Neural cell (in vitro differentiated cells): ENCODE measurements at regions not wholly inside any gene's neighbourhood (a gene's known extent, or its start where the extent isn't known, plus 50 kb on each side); places are given as distances from the start of the nearest gene placed in this dataset.

ENCODE experiments used
- H2AFZ ChIP-seq: fragments of 200-600, 300-800 bp; sonication (generic), shearing (Covaris generic); 2 replicates; pipeline ENCODE4 v1.6.0; 2014; ENCODE audit warnings: low read depth, mild to moderate bottlenecking, antibody characterized with exemption, low read length, moderate library complexity
- H3F3A ChIP-seq: fragments of 200-600 bp; shearing (Covaris generic); 2 replicates; pipeline ENCODE4 v1.6.1; 2016; ENCODE audit warnings: mild to moderate bottlenecking, moderate library complexity, mixed read lengths, antibody characterized with exemption, low read length; ENCODE audit not compliant: insufficient read depth, poor library complexity, severe bottlenecking
- H3K27ac ChIP-seq: fragments of 200-600, 300-800 bp; sonication (generic), shearing (Covaris generic); 2 replicates; pipeline ENCODE4 v1.5.1; 2014; ENCODE audit warnings: mild to moderate bottlenecking, low read length, moderate library complexity
- H3K27me3 ChIP-seq: fragments of 300-800, 200-600 bp; sonication (generic), shearing (Covaris generic); 2 replicates; pipeline ENCODE4 v1.6.0; 2014; ENCODE audit warnings: mild to moderate bottlenecking, low read depth, low read length, moderate library complexity; ENCODE audit not compliant: insufficient read depth
- H3K36me3 ChIP-seq: fragments of 300-800, 200-600 bp; sonication (generic), shearing (Covaris generic); 2 replicates; pipeline ENCODE4 v1.5.1; 2014; ENCODE audit warnings: mild to moderate bottlenecking, antibody characterized with exemption, low read length, moderate library complexity; ENCODE audit not compliant: insufficient read depth
- H3K4me2 ChIP-seq: fragments of 300-800, 200-600 bp; sonication (generic), shearing (Covaris generic); 2 replicates; pipeline ENCODE4 v1.6.0; 2014; ENCODE audit warnings: mild to moderate bottlenecking, low read length
- H3K4me3 ChIP-seq: fragments of 300-800, 200-600 bp; sonication (generic), shearing (Covaris generic); 2 replicates; pipeline ENCODE4 v1.5.1; 2014; ENCODE audit warnings: mild to moderate bottlenecking, low read length, moderate library complexity
- H3K79me2 ChIP-seq: fragments of 200-600 bp; shearing (Covaris generic); replicated peaks from 2 replicates; pipeline ENCODE4 v1.6.0; 2014; ENCODE audit warnings: mild to moderate bottlenecking, low read length, moderate library complexity; ENCODE audit not compliant: insufficient read depth
- H3K9ac ChIP-seq: fragments of 300-800, 200-600 bp; sonication (generic), shearing (Covaris generic); 2 replicates; pipeline ENCODE4 v1.6.1; 2016; ENCODE audit warnings: mild to moderate bottlenecking, low read length, mixed read lengths
- H3K9me2 ChIP-seq: fragments of 200-600 bp; shearing (Covaris generic); 2 replicates; pipeline ENCODE4 v1.6.1; 2016; ENCODE audit warnings: mild to moderate bottlenecking, low read length, mixed read lengths; ENCODE audit not compliant: insufficient read depth
- H3K9me3 ChIP-seq: fragments of 200-600, 300-800 bp; sonication (generic), shearing (Covaris generic); 2 replicates; pipeline ENCODE4 v1.6.1; 2016; ENCODE audit warnings: mild to moderate bottlenecking, mixed run types, low read length, moderate library complexity, mixed read lengths
- H4K20me1 ChIP-seq: fragments of 200-600 bp; shearing (Covaris generic); 2 replicates; pipeline ENCODE4 v1.6.1; 2016; ENCODE audit warnings: mild to moderate bottlenecking, mixed run types; ENCODE audit not compliant: insufficient read depth
- EP300 ChIP-seq: fragments of 450-650 bp; conservative IDR thresholded peaks from 2 replicates; pipeline ENCODE4 v1.6.1; 2014; ENCODE audit warnings: antibody characterized with exemption, mild to moderate bottlenecking, moderate library complexity; ENCODE audit not compliant: poor library complexity, severe bottlenecking
- EZH2 ChIP-seq: fragments of 200-600, 300-800 bp; shearing (Covaris generic), sonication (generic); IDR thresholded peaks from 2 replicates; pipeline ENCODE4 v1.6.1; 2014; ENCODE audit warnings: antibody characterized with exemption, low read length, borderline replicate concordance, mild to moderate bottlenecking; ENCODE audit not compliant: insufficient read depth, poor library complexity, severe bottlenecking
- MXI1 ChIP-seq: fragments of 450-650 bp; conservative IDR thresholded peaks from 2 replicates; pipeline ENCODE4 v1.6.1; 2014; ENCODE audit warnings: antibody characterized with exemption, mild to moderate bottlenecking; ENCODE audit not compliant: poor library complexity, severe bottlenecking
- POLR2AphosphoS5 ChIP-seq: IDR thresholded peaks from 2 replicates; pipeline ENCODE4 v1.6.1; 2012
- RAD21 ChIP-seq: fragments of 450-650 bp; conservative IDR thresholded peaks from 2 replicates; pipeline ENCODE4 v1.6.1; 2014; ENCODE audit warnings: antibody characterized with exemption, mild to moderate bottlenecking, moderate library complexity
- SMC3 ChIP-seq: fragments of 450-650 bp; conservative IDR thresholded peaks from 2 replicates; pipeline ENCODE4 v1.6.1; 2014; ENCODE audit warnings: antibody characterized with exemption, mild to moderate bottlenecking, moderate library complexity; ENCODE audit not compliant: poor library complexity
- TAF1 ChIP-seq: IDR thresholded peaks from 2 replicates; pipeline ENCODE4 v1.6.1; 2012; ENCODE audit warnings: low read depth
- TF ChIP-seq, protein P1 (sequence below): IDR thresholded peaks from 2 replicates; pipeline ENCODE4 v1.6.1; 2012; ENCODE audit warnings: borderline replicate concordance

DNA sequence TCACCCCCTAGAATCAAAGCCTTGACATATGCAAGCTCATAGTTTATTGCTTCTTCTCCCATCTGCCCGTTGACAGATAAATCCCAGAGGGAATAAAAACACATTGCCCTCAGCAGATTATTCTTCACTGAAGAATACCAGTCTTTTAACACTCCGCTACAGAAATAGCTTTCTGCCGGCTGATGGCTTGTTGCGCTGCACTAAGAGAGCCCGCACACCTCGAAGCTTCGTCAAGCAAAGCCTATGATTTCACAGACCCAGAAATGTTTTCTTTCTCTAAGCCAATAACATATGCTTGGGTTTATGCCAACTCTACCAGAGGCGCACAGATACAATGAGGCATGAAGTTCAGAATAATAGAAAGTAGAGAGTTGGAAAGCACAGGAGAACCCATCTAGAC lies 208.9 kb upstream of the FOXQ1 start:
- no peaks in the 10 kb centered on the region for H3K9me3 ChIP-seq
- no peak overlapping the region for H2AFZ ChIP-seq

DNA sequence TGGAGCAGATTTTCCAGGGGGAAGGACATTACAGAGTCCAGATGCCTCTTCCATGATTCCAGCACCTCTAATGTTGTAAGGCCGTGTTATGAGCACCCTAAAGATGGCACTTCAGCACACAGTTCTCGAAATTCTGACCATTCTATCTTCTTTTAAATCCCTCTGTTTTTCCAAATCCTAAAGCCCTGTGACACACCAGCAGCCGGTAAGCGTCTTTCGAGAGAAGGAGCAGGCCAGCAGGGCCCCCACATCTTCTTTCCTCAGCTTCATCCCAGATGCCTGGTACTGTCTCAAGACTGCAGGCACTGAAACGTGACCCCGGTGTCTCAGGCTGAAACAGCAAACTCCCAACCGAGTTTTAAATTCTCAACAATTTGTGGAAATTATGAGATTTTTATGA lies 211.6 kb upstream of the FOXQ1 start:
- Histone ChIP-seq H3K4me3 (no peak overlapping the region), H3K27me3 (peaks cover 33% of the 10 kb centered on the region), H3F3A (no peaks in the 10 kb centered on the region), H4K20me1 (no peaks in the 10 kb centered on the region), H2AFZ (no peak overlapping the region), H3K9me3 (no peaks in the 10 kb centered on the region), H3K9ac (no peak overlapping the region), H3K79me2 (no peaks in the 10 kb centered on the region), H3K27ac (no peak overlapping the region), H3K36me3 (no peaks in the 10 kb centered on the region), H3K9me2 (no peaks in the 10 kb centered on the region), H3K4me2 (no peak overlapping the region)
- TF ChIP-seq TAF1 = no peak
- no peak for TF ChIP-seq SMC3
- no peak for TF ChIP-seq EP300
- no peak for TF ChIP-seq EZH2

More for the DNA sequence above, 208.9 kb upstream of the FOXQ1 start:
- no peaks in the 10 kb centered on the region for H3K36me3 ChIP-seq
- no peak overlapping the region for H3K4me3 ChIP-seq
- TF ChIP-seq SMC3 = no peak
- no peak for TF ChIP-seq EP300
- no peak for TF ChIP-seq MXI1
- TF ChIP-seq, protein P1, sequence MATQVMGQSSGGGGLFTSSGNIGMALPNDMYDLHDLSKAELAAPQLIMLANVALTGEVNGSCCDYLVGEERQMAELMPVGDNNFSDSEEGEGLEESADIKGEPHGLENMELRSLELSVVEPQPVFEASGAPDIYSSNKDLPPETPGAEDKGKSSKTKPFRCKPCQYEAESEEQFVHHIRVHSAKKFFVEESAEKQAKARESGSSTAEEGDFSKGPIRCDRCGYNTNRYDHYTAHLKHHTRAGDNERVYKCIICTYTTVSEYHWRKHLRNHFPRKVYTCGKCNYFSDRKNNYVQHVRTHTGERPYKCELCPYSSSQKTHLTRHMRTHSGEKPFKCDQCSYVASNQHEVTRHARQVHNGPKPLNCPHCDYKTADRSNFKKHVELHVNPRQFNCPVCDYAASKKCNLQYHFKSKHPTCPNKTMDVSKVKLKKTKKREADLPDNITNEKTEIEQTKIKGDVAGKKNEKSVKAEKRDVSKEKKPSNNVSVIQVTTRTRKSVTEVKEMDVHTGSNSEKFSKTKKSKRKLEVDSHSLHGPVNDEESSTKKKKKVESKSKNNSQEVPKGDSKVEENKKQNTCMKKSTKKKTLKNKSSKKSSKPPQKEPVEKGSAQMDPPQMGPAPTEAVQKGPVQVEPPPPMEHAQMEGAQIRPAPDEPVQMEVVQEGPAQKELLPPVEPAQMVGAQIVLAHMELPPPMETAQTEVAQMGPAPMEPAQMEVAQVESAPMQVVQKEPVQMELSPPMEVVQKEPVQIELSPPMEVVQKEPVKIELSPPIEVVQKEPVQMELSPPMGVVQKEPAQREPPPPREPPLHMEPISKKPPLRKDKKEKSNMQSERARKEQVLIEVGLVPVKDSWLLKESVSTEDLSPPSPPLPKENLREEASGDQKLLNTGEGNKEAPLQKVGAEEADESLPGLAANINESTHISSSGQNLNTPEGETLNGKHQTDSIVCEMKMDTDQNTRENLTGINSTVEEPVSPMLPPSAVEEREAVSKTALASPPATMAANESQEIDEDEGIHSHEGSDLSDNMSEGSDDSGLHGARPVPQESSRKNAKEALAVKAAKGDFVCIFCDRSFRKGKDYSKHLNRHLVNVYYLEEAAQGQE = no peak
- no peaks in the 10 kb centered on the region for H3K79me2 ChIP-seq
- H3K27ac ChIP-seq = no peak overlapping the region
- H3K27me3 ChIP-seq = peaks cover 50% of the 10 kb centered on the region
- no peaks in the 10 kb centered on the region for H3F3A ChIP-seq
- H3K9ac ChIP-seq = no peak overlapping the region
- no peaks in the 10 kb centered on the region for H4K20me1 ChIP-seq
- no peaks in the 10 kb centered on the region for H3K9me2 ChIP-seq
- no peak overlapping the region for H3K4me2 ChIP-seq

DNA sequence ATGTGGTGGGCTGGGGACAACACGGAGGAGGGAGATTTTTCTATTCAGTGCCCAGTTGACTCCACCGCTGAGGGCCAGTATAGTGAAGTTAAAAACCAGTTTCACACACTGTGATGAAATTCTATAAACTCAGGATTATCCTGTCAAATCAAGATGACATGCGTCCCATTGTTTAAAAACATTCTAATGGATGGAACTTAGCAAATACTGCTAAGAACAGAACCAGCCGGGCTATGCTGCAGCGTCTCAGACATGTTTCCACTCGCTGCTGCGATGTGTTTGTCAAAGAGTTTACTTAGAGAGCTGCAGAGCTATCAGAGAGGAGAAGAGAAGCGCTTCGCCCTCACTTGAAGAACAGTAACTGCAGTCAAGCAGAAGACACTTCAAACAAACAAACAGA lies 212.6 kb upstream of the FOXQ1 start:
- Histone ChIP-seq H3K36me3 (no peaks in the 10 kb centered on the region), H3K9me3 (no peaks in the 10 kb centered on the region), H3K9me2 (no peaks in the 10 kb centered on the region), H3K79me2 (no peaks in the 10 kb centered on the region), H3K27ac (no peak overlapping the region), H3K9ac (no peak overlapping the region), H3K4me2 (no peak overlapping the region), H3K4me3 (no peak overlapping the region), H3F3A (no peaks in the 10 kb centered on the region), H4K20me1 (no peaks in the 10 kb centered on the region), H3K27me3 (peaks cover 23% of the 10 kb centered on the region), H2AFZ (no peak overlapping the region)
- TF ChIP-seq RAD21 (no peak), POLR2AphosphoS5 (peak; percentile 11)
